C4-2B (cell line): ENCODE measurements at regions not wholly inside any gene's neighbourhood (a gene's known extent, or its start where the extent isn't known, plus 50 kb on each side); places are given as distances from the start of the nearest gene placed in this dataset.

ENCODE experiments used
- CTCF ChIP-seq: fragments of 450-650 bp; conservative IDR thresholded peaks from 2 replicates; pipeline ENCODE4 v1.5.1; 2017; ENCODE audit warnings: mild to moderate bottlenecking
- ZFX ChIP-seq: fragments of 450-650 bp; IDR thresholded peaks from 2 replicates; pipeline ENCODE4 v1.6.1; 2017

- no peak for TF ChIP-seq CTCF
- no peak for TF ChIP-seq ZFX
Observed at GRCh38 chr6:82088978-82089771, 158.4 kb downstream of the IBTK start.
